Neural cell (in vitro differentiated cells): ENCODE measurements at regions not wholly inside any gene's neighbourhood (a gene's known extent, or its start where the extent isn't known, plus 50 kb on each side); places are given as distances from the start of the nearest gene placed in this dataset.

Source experiments
- H2AFZ ChIP-seq: fragments of 200-600, 300-800 bp; sonication (generic), shearing (Covaris generic); 2 replicates; pipeline ENCODE4 v1.6.0; 2014; ENCODE audit warnings: low read depth, mild to moderate bottlenecking, antibody characterized with exemption, low read length, moderate library complexity
- H3F3A ChIP-seq: fragments of 200-600 bp; shearing (Covaris generic); 2 replicates; pipeline ENCODE4 v1.6.1; 2016; ENCODE audit warnings: mild to moderate bottlenecking, moderate library complexity, mixed read lengths, antibody characterized with exemption, low read length; ENCODE audit not compliant: insufficient read depth, poor library complexity, severe bottlenecking
- H3K27ac ChIP-seq: fragments of 200-600, 300-800 bp; sonication (generic), shearing (Covaris generic); 2 replicates; pipeline ENCODE4 v1.5.1; 2014; ENCODE audit warnings: mild to moderate bottlenecking, low read length, moderate library complexity
- H3K27me3 ChIP-seq: fragments of 300-800, 200-600 bp; sonication (generic), shearing (Covaris generic); 2 replicates; pipeline ENCODE4 v1.6.0; 2014; ENCODE audit warnings: mild to moderate bottlenecking, low read depth, low read length, moderate library complexity; ENCODE audit not compliant: insufficient read depth
- H3K36me3 ChIP-seq: fragments of 300-800, 200-600 bp; sonication (generic), shearing (Covaris generic); 2 replicates; pipeline ENCODE4 v1.5.1; 2014; ENCODE audit warnings: mild to moderate bottlenecking, antibody characterized with exemption, low read length, moderate library complexity; ENCODE audit not compliant: insufficient read depth
- H3K4me2 ChIP-seq: fragments of 300-800, 200-600 bp; sonication (generic), shearing (Covaris generic); 2 replicates; pipeline ENCODE4 v1.6.0; 2014; ENCODE audit warnings: mild to moderate bottlenecking, low read length
- H3K4me3 ChIP-seq: fragments of 300-800, 200-600 bp; sonication (generic), shearing (Covaris generic); 2 replicates; pipeline ENCODE4 v1.5.1; 2014; ENCODE audit warnings: mild to moderate bottlenecking, low read length, moderate library complexity
- H3K79me2 ChIP-seq: fragments of 200-600 bp; shearing (Covaris generic); replicated peaks from 2 replicates; pipeline ENCODE4 v1.6.0; 2014; ENCODE audit warnings: mild to moderate bottlenecking, low read length, moderate library complexity; ENCODE audit not compliant: insufficient read depth
- H3K9ac ChIP-seq: fragments of 300-800, 200-600 bp; sonication (generic), shearing (Covaris generic); 2 replicates; pipeline ENCODE4 v1.6.1; 2016; ENCODE audit warnings: mild to moderate bottlenecking, low read length, mixed read lengths
- H3K9me2 ChIP-seq: fragments of 200-600 bp; shearing (Covaris generic); 2 replicates; pipeline ENCODE4 v1.6.1; 2016; ENCODE audit warnings: mild to moderate bottlenecking, low read length, mixed read lengths; ENCODE audit not compliant: insufficient read depth
- H3K9me3 ChIP-seq: fragments of 200-600, 300-800 bp; sonication (generic), shearing (Covaris generic); 2 replicates; pipeline ENCODE4 v1.6.1; 2016; ENCODE audit warnings: mild to moderate bottlenecking, mixed run types, low read length, moderate library complexity, mixed read lengths
- H4K20me1 ChIP-seq: fragments of 200-600 bp; shearing (Covaris generic); 2 replicates; pipeline ENCODE4 v1.6.1; 2016; ENCODE audit warnings: mild to moderate bottlenecking, mixed run types; ENCODE audit not compliant: insufficient read depth
- CTCF ChIP-seq: fragments of 450-650 bp; IDR thresholded peaks from 2 replicates; pipeline ENCODE4 v1.5.1; 2014; ENCODE audit warnings: antibody characterized with exemption, mild to moderate bottlenecking, moderate library complexity; ENCODE audit not compliant: poor library complexity, severe bottlenecking
- EZH2 ChIP-seq: fragments of 200-600, 300-800 bp; shearing (Covaris generic), sonication (generic); IDR thresholded peaks from 2 replicates; pipeline ENCODE4 v1.6.1; 2014; ENCODE audit warnings: antibody characterized with exemption, low read length, borderline replicate concordance, mild to moderate bottlenecking; ENCODE audit not compliant: insufficient read depth, poor library complexity, severe bottlenecking
- MXI1 ChIP-seq: fragments of 450-650 bp; conservative IDR thresholded peaks from 2 replicates; pipeline ENCODE4 v1.6.1; 2014; ENCODE audit warnings: antibody characterized with exemption, mild to moderate bottlenecking; ENCODE audit not compliant: poor library complexity, severe bottlenecking
- POLR2AphosphoS5 ChIP-seq: IDR thresholded peaks from 2 replicates; pipeline ENCODE4 v1.6.1; 2012
- RAD21 ChIP-seq: fragments of 450-650 bp; conservative IDR thresholded peaks from 2 replicates; pipeline ENCODE4 v1.6.1; 2014; ENCODE audit warnings: antibody characterized with exemption, mild to moderate bottlenecking, moderate library complexity
- REST ChIP-seq: IDR thresholded peaks from 2 replicates; pipeline ENCODE4 v1.6.1; 2012; ENCODE audit warnings: borderline replicate concordance
- SMC3 ChIP-seq: fragments of 450-650 bp; conservative IDR thresholded peaks from 2 replicates; pipeline ENCODE4 v1.6.1; 2014; ENCODE audit warnings: antibody characterized with exemption, mild to moderate bottlenecking, moderate library complexity; ENCODE audit not compliant: poor library complexity
- TAF1 ChIP-seq: IDR thresholded peaks from 2 replicates; pipeline ENCODE4 v1.6.1; 2012; ENCODE audit warnings: low read depth

GRCh38 chr2:228257379-228257778, 75.9 kb upstream of the SPHKAP start:
- no peaks in the 10 kb centered on the region for H4K20me1 ChIP-seq
- no peak overlapping the region for H3K4me2 ChIP-seq
- H3K36me3 ChIP-seq: no peaks in the 10 kb centered on the region
- no peaks in the 10 kb centered on the region for H3K27me3 ChIP-seq
- H3K4me3 ChIP-seq: no peak overlapping the region
- no peaks in the 10 kb centered on the region for H3K79me2 ChIP-seq
- no peaks in the 10 kb centered on the region for H3F3A ChIP-seq
- no peak overlapping the region for H3K9ac ChIP-seq
- no peak overlapping the region for H3K27ac ChIP-seq
- no peak overlapping the region for H2AFZ ChIP-seq
- no peaks in the 10 kb centered on the region for H3K9me2 ChIP-seq
- H3K9me3 ChIP-seq: no peaks in the 10 kb centered on the region
- no peak for TF ChIP-seq POLR2AphosphoS5
- no peak for TF ChIP-seq MXI1
- no peak for TF ChIP-seq TAF1
- no peak for TF ChIP-seq REST
- TF ChIP-seq EZH2: no peak
- TF ChIP-seq SMC3: no peak
- no peak for TF ChIP-seq CTCF

- no peaks in the 10 kb centered on the region for H3K36me3 ChIP-seq
- no peaks in the 10 kb centered on the region for H3F3A ChIP-seq
- no peak overlapping the region for H3K9ac ChIP-seq
- H3K79me2 ChIP-seq: no peaks in the 10 kb centered on the region
- H2AFZ ChIP-seq: no peak overlapping the region
- H3K9me2 ChIP-seq: no peaks in the 10 kb centered on the region
- H4K20me1 ChIP-seq: no peaks in the 10 kb centered on the region
- no peaks in the 10 kb centered on the region for H3K27me3 ChIP-seq
- H3K9me3 ChIP-seq: no peaks in the 10 kb centered on the region
- H3K4me3 ChIP-seq: no peak overlapping the region
- no peak for TF ChIP-seq POLR2AphosphoS5
- TF ChIP-seq RAD21: no peak
- no peak for TF ChIP-seq REST
- no peak overlapping the region for H3K27ac ChIP-seq
- H3K4me2 ChIP-seq: no peak overlapping the region
Measured at GRCh38 chr2:228253752-228254151, 72.3 kb upstream of the SPHKAP start.
